Gastrocnemius medialis (tissue), 4 donors: ENCODE measurements at regions not wholly inside any gene's neighbourhood (a gene's known extent, or its start where the extent isn't known, plus 50 kb on each side); places are given as distances from the start of the nearest gene placed in this dataset.

Experiments used
- ATAC-seq, 2 donors: fragments of 150-250 bp; one replicate each; pipeline ENCODE4 v1.9.1; 2016
- DNase-seq, 2 donors: peaks; one replicate each; pipeline ENCODE4 v3.0.0-alpha.2; 2019
- H3K27ac ChIP-seq, 4 donors: fragments of 200-600 bp; sonication (generic); 1 replicate in 1 of 4; 2 replicates in 3 of 4; pipeline ENCODE4 v1.5.1; 2016 to 2018; ENCODE audit warnings: mild to moderate bottlenecking in 2 of 4, moderate library complexity in 1 of 4
- H3K27me3 ChIP-seq, 3 donors: fragments of 200-600 bp; sonication (generic) in 2 of 3; 1 replicate in 1 of 3; 2 replicates in 2 of 3; pipeline versions ENCODE4 v1.5.1 to v1.6.0; 2016 to 2019; ENCODE audit warnings: mild to moderate bottlenecking in 1 of 3, moderate library complexity in 1 of 3
- H3K36me3 ChIP-seq, 2 donors: fragments of 200-600 bp; sonication (generic) in 1 of 2; one replicate each; pipeline ENCODE4 v1.5.1; 2017 to 2018
- H3K4me1 ChIP-seq, 2 donors: fragments of 200-600 bp; sonication (generic) in 1 of 2; one replicate each; pipeline ENCODE4 v1.5.1; 2016 to 2017; ENCODE audit warnings: mild to moderate bottlenecking in 2 of 2
- H3K4me3 ChIP-seq, 4 donors: fragments of 200-600 bp; sonication (generic) in 3 of 4; 1 replicate in 1 of 4; 2 replicates in 3 of 4; pipeline ENCODE4 v1.5.1; 2016 to 2019; ENCODE audit warnings: mild to moderate bottlenecking in 2 of 4
- H3K9me3 ChIP-seq, 3 donors: fragments of 200-600 bp; sonication (generic) in 2 of 3; 1 replicate in 1 of 3; 2 replicates in 2 of 3; pipeline ENCODE4 v1.5.1; 2016 to 2019
- POLR2A ChIP-seq, 2 donors: fragments of 450-650 bp; IDR thresholded peaks; one replicate each; pipeline ENCODE4 v1.6.1; 2017; ENCODE audit warnings: antibody characterized with exemption in 2 of 2, mild to moderate bottlenecking in 2 of 2, moderate library complexity in 2 of 2
- in situ Hi-C, 4 donors: fragments of 200-750 bp; cut with MboI; loops; one replicate each; pipeline versions ENCODE4 v1.15.0 to v1.8.0; 2017; ENCODE audit warnings: low sequenced_read_pairs in 4 of 4
- intact Hi-C: fragments of 100-400 bp; cut with DNase I; formaldehyde crosslinking; loops from one replicate; pipeline ENCODE4 v1.15.1; 2023; ENCODE audit warnings: low total_unique reads
- TF ChIP-seq, protein P1 (sequence below), 5 experiments: fragments of 450-650 bp in 3 of 5; fragments of 200-600 bp in 2 of 5; sonication (generic) in 2 of 5; IDR thresholded peaks in 4 of 5; conservative IDR thresholded peaks in 1 of 5; 1 replicate in 4 of 5; 2 replicates in 1 of 5; pipeline ENCODE4 v1.5.1; 2016 to 2019; ENCODE audit warnings: antibody characterized with exemption in 5 of 5, mild to moderate bottlenecking in 3 of 5, moderate library complexity in 3 of 5

DNA sequence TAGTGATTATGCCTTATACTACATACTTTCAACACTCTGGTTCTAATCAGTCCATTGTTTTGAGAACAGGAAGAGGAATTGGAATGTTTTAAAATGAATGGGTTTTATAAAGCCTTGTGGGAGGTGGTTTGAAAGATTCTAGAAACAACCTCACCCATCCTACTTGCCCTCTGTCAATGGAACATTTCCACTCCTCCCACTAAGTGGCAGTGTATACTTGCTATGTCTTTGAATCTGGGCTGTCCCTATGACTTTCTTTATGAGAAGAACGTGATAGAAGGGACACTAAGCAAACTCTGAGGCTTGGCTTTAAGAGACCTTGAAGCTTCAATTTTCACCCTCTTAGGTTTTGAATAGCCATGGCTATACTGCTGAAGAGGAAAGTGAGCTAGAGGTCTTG is 611.2 kb downstream of the PPP4R3C start:
- ATAC-seq = no peak
- no peak overlapping the region for H3K27ac ChIP-seq
- no peaks in the 10 kb centered on the region for H3K27me3 ChIP-seq
- TF ChIP-seq, protein P1, sequence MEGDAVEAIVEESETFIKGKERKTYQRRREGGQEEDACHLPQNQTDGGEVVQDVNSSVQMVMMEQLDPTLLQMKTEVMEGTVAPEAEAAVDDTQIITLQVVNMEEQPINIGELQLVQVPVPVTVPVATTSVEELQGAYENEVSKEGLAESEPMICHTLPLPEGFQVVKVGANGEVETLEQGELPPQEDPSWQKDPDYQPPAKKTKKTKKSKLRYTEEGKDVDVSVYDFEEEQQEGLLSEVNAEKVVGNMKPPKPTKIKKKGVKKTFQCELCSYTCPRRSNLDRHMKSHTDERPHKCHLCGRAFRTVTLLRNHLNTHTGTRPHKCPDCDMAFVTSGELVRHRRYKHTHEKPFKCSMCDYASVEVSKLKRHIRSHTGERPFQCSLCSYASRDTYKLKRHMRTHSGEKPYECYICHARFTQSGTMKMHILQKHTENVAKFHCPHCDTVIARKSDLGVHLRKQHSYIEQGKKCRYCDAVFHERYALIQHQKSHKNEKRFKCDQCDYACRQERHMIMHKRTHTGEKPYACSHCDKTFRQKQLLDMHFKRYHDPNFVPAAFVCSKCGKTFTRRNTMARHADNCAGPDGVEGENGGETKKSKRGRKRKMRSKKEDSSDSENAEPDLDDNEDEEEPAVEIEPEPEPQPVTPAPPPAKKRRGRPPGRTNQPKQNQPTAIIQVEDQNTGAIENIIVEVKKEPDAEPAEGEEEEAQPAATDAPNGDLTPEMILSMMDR (IDR thresholded peaks at IDR 0.05 in 4 of 5, conservative IDR thresholded peaks at IDR 0.05 in 1 of 5) = no peak
- TF ChIP-seq POLR2A (IDR thresholded peaks at IDR 0.05) = no peak
- in situ Hi-C loops (no loop called here), intact Hi-C loops (no loop called here)
- no peaks in the 10 kb centered on the region for H3K4me1 ChIP-seq
- DNase-seq = no peak
- no peaks in the 10 kb centered on the region for H3K36me3 ChIP-seq
- no peak overlapping the region for H3K4me3 ChIP-seq
- no peaks in the 10 kb centered on the region for H3K9me3 ChIP-seq

DNA sequence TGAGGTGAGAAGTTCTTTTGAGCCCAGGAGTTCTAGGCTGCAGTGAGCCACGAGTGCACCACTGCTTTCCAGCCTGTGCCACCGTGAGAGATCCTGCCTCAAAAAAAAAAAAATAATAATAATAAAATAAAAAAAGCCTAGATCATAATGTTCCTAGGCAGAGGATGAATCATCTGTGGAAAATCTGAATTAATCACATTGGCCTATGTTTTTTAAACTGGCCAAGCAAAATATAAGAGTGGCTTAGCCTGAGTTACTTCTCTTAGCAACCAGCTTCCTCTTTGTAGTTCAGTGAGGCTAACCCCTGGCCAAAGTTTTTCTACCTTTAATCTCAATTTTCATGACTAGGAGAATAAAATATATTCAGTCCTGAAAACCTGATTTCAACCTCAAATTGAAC is 614.6 kb downstream of the PPP4R3C start:
- Histone ChIP-seq H3K4me3 (no peak overlapping the region), H3K9me3 (no peaks in the 10 kb centered on the region), H3K27me3 (no peaks in the 10 kb centered on the region), H3K27ac (no peak overlapping the region), H3K36me3 (no peaks in the 10 kb centered on the region), H3K4me1 (no peaks in the 10 kb centered on the region)
- TF ChIP-seq, protein P1 (IDR thresholded peaks at IDR 0.05 in 4 of 5, conservative IDR thresholded peaks at IDR 0.05 in 1 of 5) = no peak
- TF ChIP-seq POLR2A (IDR thresholded peaks at IDR 0.05) = no peak
- intact Hi-C loops = no loop called here
- in situ Hi-C loops = no loop called here
- ATAC-seq (no peak), DNase-seq (no peak)

DNA sequence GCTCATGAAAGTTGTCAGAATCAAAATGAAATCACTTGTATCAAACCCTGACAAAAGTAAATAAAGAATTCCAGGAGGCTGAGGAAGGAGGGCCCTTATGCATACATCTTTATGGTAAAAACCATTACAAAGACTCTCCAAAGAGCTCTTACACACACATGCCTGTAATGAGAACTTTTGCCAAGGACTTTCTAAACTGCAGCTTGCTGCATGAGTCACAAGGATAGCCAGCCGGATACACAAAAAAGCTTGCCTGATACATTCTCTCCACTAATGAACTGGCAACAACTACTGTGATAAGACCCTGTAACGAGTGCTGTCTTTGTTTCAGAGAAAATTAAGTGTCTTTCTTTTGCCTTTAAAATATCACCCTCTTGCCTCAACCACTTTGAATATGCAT is 618.1 kb downstream of the PPP4R3C start:
- ATAC-seq (no peak), DNase-seq (no peak)
- Histone ChIP-seq H3K27me3 (no peaks in the 10 kb centered on the region), H3K36me3 (no peaks in the 10 kb centered on the region), H3K9me3 (no peaks in the 10 kb centered on the region), H3K4me1 (no peaks in the 10 kb centered on the region), H3K27ac (no peak overlapping the region), H3K4me3 (no peak overlapping the region)
- in situ Hi-C loops = no loop called here
- TF ChIP-seq, protein P1 (IDR thresholded peaks at IDR 0.05 in 4 of 5, conservative IDR thresholded peaks at IDR 0.05 in 1 of 5) = no peak
- no peak for TF ChIP-seq POLR2A (IDR thresholded peaks at IDR 0.05)
- intact Hi-C loops = no loop called here

DNA sequence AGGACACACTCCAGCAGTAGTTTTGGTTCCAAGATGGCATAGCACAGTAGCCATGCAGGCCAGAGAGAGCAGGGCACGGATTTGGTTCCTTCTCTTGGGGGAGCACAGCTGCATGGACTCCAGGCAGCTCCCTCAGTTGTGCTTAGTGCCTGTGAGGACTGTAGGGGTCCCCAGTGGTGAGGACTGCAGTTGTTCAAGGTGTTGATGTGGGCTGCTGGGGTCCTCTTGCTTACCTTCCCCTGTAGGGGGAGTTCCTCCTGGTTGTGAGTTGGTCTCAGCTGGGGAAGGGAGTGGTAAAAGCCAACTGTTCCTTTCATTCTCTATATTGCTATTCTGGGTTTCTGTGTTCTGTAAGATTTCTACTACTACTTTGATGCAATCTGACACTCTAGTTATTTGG is 606.5 kb downstream of the MAGEB5 start:
- Histone ChIP-seq H3K4me3 (no peak overlapping the region), H3K36me3 (no peaks in the 10 kb centered on the region), H3K27me3 (no peaks in the 10 kb centered on the region), H3K27ac (no peak overlapping the region), H3K4me1 (no peaks in the 10 kb centered on the region), H3K9me3 (no peaks in the 10 kb centered on the region)
- DNase-seq (no peak), ATAC-seq (no peak)
- TF ChIP-seq, protein P1 (IDR thresholded peaks at IDR 0.05 in 4 of 5, conservative IDR thresholded peaks at IDR 0.05 in 1 of 5) = no peak
- no peak for TF ChIP-seq POLR2A (IDR thresholded peaks at IDR 0.05)
- in situ Hi-C loops (no loop called here), intact Hi-C loops (no loop called here)

DNA sequence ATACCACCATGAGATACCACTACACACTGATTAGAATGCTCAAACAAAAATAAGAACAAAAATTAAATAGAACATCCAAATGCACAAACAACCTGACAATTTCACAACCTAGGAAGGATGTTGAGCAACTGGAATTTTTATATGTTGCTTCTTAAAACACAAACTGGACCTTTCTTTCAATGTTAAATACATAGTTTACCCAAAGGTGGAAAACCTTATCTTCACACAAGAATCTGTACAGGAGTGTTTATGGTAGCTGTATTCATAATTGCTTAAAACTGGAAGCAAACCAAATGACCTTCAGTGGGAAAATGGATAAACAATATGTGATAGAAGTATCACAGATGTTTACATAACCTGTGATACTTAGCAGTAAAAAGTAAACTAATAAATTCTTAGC is 573.8 kb downstream of the MAGEB5 start:
- H3K4me1 ChIP-seq = no peaks in the 10 kb centered on the region
- no peak overlapping the region for H3K27ac ChIP-seq
- DNase-seq (no peak), ATAC-seq (no peak)
- TF ChIP-seq, protein P1 (IDR thresholded peaks at IDR 0.05 in 4 of 5, conservative IDR thresholded peaks at IDR 0.05 in 1 of 5) = no peak
- TF ChIP-seq POLR2A (IDR thresholded peaks at IDR 0.05) = no peak
- H3K9me3 ChIP-seq = no peaks in the 10 kb centered on the region
- in situ Hi-C loops = loop anchor here in 1 of 4 donors (25.0 kb wide), 1 partner anchor 398 kb away; no protein-coding TSS in a partner anchor
- intact Hi-C loops = no loop called here
- H3K36me3 ChIP-seq = no peaks in the 10 kb centered on the region
- no peaks in the 10 kb centered on the region for H3K27me3 ChIP-seq
- no peak overlapping the region for H3K4me3 ChIP-seq
